ENCODE measurements at regions not wholly inside any gene's neighbourhood (a gene's known extent, or its start where the extent isn't known, plus 50 kb on each side); places are given as distances from the start of the nearest gene placed in this dataset.

DNA sequence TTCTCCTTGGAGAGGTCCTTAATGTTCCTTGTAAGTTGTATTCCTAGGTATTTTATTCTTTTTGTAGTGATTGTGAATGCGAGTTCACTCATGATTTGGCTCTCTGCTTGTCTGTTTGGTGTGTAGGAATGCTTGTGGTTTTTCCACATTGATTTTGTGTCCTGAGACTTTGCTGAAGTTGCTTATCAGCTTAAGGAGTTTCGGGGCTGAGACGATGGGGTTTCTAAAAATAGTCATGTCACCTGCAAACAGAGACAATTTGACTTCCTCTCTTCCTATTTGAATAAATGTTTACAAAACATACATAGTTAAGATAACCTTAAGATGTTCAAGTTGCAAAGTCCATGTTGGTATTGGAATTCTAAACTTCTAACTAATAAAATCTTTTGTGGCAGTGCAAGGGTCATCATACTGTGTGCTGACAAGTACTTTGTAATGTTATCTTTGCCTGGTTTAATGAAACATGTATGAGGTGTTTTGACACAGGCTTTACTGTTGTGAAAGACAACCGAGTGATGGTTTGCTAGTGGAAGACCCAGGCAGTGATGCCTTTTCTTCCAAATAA is 286.2 kb downstream of the MRPS30 start:
- no peaks in the 10 kb centered on the region for H3K27me3 ChIP-seq (ENCODE audit: control insufficient read depth, insufficient read depth, low read length)
- DNase-seq (ENCODE audit: low read depth) = no peak
- TF ChIP-seq, protein P1, sequence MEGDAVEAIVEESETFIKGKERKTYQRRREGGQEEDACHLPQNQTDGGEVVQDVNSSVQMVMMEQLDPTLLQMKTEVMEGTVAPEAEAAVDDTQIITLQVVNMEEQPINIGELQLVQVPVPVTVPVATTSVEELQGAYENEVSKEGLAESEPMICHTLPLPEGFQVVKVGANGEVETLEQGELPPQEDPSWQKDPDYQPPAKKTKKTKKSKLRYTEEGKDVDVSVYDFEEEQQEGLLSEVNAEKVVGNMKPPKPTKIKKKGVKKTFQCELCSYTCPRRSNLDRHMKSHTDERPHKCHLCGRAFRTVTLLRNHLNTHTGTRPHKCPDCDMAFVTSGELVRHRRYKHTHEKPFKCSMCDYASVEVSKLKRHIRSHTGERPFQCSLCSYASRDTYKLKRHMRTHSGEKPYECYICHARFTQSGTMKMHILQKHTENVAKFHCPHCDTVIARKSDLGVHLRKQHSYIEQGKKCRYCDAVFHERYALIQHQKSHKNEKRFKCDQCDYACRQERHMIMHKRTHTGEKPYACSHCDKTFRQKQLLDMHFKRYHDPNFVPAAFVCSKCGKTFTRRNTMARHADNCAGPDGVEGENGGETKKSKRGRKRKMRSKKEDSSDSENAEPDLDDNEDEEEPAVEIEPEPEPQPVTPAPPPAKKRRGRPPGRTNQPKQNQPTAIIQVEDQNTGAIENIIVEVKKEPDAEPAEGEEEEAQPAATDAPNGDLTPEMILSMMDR (IDR thresholded peaks at IDR 0.05; ENCODE audit: insufficient read depth, low read length, poor library complexity, severe bottlenecking) = no peak
- H3K36me3 ChIP-seq (ENCODE audit: control insufficient read depth, insufficient read depth, low read length) = no peaks in the 10 kb centered on the region
- H3K4me3 ChIP-seq (ENCODE audit: low read depth, low read length) = no peak overlapping the region

DNA sequence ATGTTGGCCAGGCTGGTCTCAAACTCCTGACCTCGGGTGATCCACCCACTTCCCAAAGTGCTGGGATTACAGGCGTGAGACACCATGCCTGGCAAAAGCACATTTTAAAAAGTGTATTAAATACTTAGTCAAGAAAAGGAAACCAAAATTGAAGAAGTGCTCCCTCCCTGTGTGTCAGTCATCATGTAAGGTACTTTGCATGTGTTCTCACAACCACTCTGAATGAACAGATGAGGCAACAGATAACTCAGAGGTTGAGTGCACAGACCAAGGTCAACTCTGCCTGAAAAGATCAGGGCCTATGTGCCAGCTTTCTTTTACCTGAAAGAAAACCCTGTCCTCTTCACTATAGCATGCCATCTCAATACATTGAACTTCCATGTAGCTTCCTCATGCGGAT is 289.7 kb downstream of the MRPS30 start:
- DNase-seq (ENCODE audit: low read depth) = no peak
- H3K36me3 ChIP-seq (ENCODE audit: control insufficient read depth, insufficient read depth, low read length) = no peaks in the 10 kb centered on the region
- no peaks in the 10 kb centered on the region for H3K27me3 ChIP-seq (ENCODE audit: control insufficient read depth, insufficient read depth, low read length)
- H3K4me3 ChIP-seq (ENCODE audit: low read depth, low read length) = no peak overlapping the region
- TF ChIP-seq, protein P1 (IDR thresholded peaks at IDR 0.05; ENCODE audit: insufficient read depth, low read length, poor library complexity, severe bottlenecking) = no peak

DNA sequence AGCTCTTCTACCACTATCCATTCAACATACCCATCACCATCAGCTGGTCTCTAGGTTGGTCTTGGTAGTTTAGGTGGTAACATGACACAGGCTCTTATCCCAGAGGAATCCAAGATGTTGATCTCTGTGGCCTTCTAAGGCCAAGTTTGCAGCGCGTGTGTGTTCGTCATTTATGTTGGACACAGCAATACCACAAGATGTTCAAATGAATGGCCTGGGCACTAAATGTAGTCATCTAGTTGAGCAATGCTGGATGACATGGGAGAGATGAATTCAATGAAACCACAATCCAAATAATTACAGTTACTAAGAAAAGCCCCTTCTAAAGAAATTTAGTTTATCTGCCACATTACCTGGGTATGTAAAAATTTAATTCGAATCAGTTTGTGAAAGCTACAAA is 292.4 kb downstream of the MRPS30 start:
- H3K27me3 ChIP-seq (ENCODE audit: control insufficient read depth, insufficient read depth, low read length) = no peaks in the 10 kb centered on the region
- TF ChIP-seq, protein P1 (IDR thresholded peaks at IDR 0.05; ENCODE audit: insufficient read depth, low read length, poor library complexity, severe bottlenecking) = no peak
- H3K36me3 ChIP-seq (ENCODE audit: control insufficient read depth, insufficient read depth, low read length) = no peaks in the 10 kb centered on the region
- DNase-seq (ENCODE audit: low read depth) = no peak
- no peak overlapping the region for H3K4me3 ChIP-seq (ENCODE audit: low read depth, low read length)

DNA sequence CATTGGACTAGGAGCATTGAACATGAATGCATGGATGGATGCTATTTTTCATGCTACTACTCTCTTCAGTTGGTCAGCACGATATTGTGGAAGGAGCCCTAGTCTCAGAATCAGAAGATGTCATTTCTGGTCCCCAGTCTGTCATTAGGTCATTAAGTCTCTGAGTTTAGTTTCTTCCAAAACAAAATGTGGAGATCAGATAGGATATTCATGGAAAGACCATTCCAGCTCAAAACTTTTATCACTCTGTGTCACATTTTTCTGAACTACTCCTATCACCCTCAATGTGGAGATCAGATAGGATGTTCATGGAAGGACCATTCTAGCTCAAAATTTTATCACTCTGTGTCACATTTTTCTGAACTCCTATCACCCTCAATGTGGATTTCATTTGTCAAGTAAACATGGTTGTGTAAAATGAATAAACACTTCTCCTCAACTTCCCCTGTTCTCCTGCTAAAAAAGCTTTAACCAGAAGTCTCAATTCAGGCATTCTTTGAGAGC is 296.8 kb downstream of the MRPS30 start:
- TF ChIP-seq, protein P1 (IDR thresholded peaks at IDR 0.05; ENCODE audit: insufficient read depth, low read length, poor library complexity, severe bottlenecking) = no peak
- Histone ChIP-seq H3K36me3 (ENCODE audit: control insufficient read depth, insufficient read depth, low read length) (no peaks in the 10 kb centered on the region), H3K4me3 (ENCODE audit: low read depth, low read length) (no peak overlapping the region), H3K27me3 (ENCODE audit: control insufficient read depth, insufficient read depth, low read length) (no peaks in the 10 kb centered on the region)
- DNase-seq (ENCODE audit: low read depth) = no peak

DNA sequence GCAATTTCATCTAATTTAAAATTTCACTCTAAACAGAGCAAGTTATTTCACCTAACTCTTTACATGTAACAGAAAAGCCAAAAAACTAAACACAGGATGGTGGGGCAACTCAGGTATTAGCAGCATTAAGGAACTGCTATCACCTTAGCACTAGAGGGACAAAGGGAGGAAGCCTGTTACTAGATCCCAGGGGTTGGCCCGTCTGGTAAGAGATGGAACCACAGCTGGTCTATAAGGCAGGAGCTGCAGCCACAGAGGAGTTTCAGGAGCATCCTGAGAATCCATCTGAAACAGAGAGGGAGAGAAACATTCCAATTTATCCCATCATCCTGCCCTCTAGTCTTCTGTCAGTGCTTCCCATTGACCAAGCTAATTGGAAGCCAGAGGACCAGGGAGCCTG is 300.3 kb downstream of the MRPS30 start:
- no peaks in the 10 kb centered on the region for H3K36me3 ChIP-seq (ENCODE audit: control insufficient read depth, insufficient read depth, low read length)
- DNase-seq (ENCODE audit: low read depth) = no peak
- TF ChIP-seq, protein P1 (IDR thresholded peaks at IDR 0.05; ENCODE audit: insufficient read depth, low read length, poor library complexity, severe bottlenecking) = no peak
- H3K27me3 ChIP-seq (ENCODE audit: control insufficient read depth, insufficient read depth, low read length) = no peaks in the 10 kb centered on the region
- H3K4me3 ChIP-seq (ENCODE audit: low read depth, low read length) = no peak overlapping the region

DNA sequence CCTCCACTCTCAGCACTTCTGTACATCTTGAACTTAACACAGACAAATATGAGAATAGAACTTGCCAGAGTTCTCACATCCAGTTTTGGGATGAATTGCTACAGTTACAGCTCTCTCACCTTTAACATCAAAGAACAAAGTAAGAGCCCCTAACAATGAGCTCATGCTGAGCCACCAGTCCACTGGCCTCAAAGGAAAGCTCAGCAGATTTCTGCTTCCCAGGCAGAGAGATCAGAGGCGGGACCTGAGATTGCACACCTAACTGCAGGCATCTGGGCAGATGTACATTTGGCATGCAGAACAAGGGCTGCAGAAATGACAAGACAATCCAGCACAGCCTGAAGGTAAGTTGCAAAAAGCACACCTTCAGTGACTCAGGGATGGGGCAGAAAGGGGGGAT is 300.9 kb downstream of the MRPS30 start:
- H3K27me3 ChIP-seq (ENCODE audit: control insufficient read depth, insufficient read depth, low read length) = no peaks in the 10 kb centered on the region
- TF ChIP-seq, protein P1 (IDR thresholded peaks at IDR 0.05; ENCODE audit: insufficient read depth, low read length, poor library complexity, severe bottlenecking) = no peak
- H3K36me3 ChIP-seq (ENCODE audit: control insufficient read depth, insufficient read depth, low read length) = no peaks in the 10 kb centered on the region
- no peak overlapping the region for H3K4me3 ChIP-seq (ENCODE audit: low read depth, low read length)
- no peak for DNase-seq (ENCODE audit: low read depth)
